ENCODE measurements at regions not wholly inside any gene's neighbourhood (a gene's known extent, or its start where the extent isn't known, plus 50 kb on each side); places are given as distances from the start of the nearest gene placed in this dataset.

DNA sequence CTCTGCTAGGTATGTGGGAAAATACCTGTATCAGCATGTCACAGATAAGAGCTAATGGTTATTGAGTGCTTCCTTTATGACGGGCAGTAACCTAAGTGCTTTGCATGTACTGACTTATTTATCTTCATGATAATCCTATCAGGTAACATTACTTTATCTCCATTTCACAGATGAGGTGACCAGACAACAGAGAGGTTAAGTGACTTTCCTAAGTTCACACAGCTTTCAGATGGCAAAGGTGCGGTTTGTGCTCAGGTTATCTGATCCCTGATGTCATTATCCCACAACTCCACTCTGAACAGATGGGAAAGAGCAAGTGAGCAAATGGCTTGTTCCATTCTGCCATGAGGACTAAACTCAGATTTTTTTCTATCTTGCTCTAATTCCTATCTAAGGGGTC lies 217.0 kb upstream of the PODXL start:
- TF ChIP-seq, protein P1, sequence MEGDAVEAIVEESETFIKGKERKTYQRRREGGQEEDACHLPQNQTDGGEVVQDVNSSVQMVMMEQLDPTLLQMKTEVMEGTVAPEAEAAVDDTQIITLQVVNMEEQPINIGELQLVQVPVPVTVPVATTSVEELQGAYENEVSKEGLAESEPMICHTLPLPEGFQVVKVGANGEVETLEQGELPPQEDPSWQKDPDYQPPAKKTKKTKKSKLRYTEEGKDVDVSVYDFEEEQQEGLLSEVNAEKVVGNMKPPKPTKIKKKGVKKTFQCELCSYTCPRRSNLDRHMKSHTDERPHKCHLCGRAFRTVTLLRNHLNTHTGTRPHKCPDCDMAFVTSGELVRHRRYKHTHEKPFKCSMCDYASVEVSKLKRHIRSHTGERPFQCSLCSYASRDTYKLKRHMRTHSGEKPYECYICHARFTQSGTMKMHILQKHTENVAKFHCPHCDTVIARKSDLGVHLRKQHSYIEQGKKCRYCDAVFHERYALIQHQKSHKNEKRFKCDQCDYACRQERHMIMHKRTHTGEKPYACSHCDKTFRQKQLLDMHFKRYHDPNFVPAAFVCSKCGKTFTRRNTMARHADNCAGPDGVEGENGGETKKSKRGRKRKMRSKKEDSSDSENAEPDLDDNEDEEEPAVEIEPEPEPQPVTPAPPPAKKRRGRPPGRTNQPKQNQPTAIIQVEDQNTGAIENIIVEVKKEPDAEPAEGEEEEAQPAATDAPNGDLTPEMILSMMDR (conservative IDR thresholded peaks at IDR 0.05; ENCODE audit: low read depth, low read length), result no peak
- no peak for TF ChIP-seq EZH2 (IDR thresholded peaks at IDR 0.05; ENCODE audit: borderline replicate concordance, low read depth, low read length, poor library complexity, severe bottlenecking)

Data from A673 (cell line).